SK-N-SH (cell line): ENCODE measurements at regions not wholly inside any gene's neighbourhood (a gene's known extent, or its start where the extent isn't known, plus 50 kb on each side); places are given as distances from the start of the nearest gene placed in this dataset.

ENCODE experiments used
- CTCF ChIA-PET: fragments of 300-600, 350-600 bp; formaldehyde crosslinking; extraction: SDS; loops from one replicate; lab custom pipeline; 2021; lab: Yijun Ruan, JAX
- POLR2A ChIA-PET: fragments of 350-600 bp; sonication (Branson Sonifier 250); formaldehyde crosslinking; extraction: SDS; loops from one replicate; lab custom pipeline; 2020; ENCODE audit warnings: antibody characterized with exemption, inconsistent platforms; lab: Yijun Ruan, JAX
- DNase-seq: peaks from one replicate; pipeline ENCODE4 v3.0.0; 2012
- H2AFZ ChIP-seq: fragments of 200-600 bp; sonication (generic); 2 replicates; pipeline ENCODE4 v1.8.1; 2016; ENCODE audit warnings: antibody characterized with exemption, mild to moderate bottlenecking, low read depth
- H3F3A ChIP-seq: fragments of 200-600 bp; sonication (generic); replicated peaks from 2 replicates; pipeline ENCODE3; 2016; ENCODE audit warnings: antibody characterized with exemption, mild to moderate bottlenecking; ENCODE audit not compliant: insufficient read depth
- H3K27ac ChIP-seq, 2 experiments: fragments of 200-500 bp in 1 of 2; fragments of 200-600 bp in 1 of 2; sonication (Bioruptor generic) in 1 of 2; sonication (generic), shearing (Covaris generic) in 1 of 2; 2 replicates each; pipeline versions ENCODE4 v1.5.1 to v1.6.1; 2014 to 2016; ENCODE audit warnings: low read depth in 2 of 2, inconsistent platforms in 1 of 2, low read length in 1 of 2, mild to moderate bottlenecking in 1 of 2, mixed read lengths in 1 of 2
- H3K27me3 ChIP-seq: fragments of 200-600 bp; sonication (generic), shearing (Covaris generic); 2 replicates; pipeline ENCODE4 v1.6.1; 2016; ENCODE audit warnings: mixed run types; ENCODE audit not compliant: insufficient read depth
- H3K36me3 ChIP-seq, 2 experiments: fragments of 200-500 bp in 1 of 2; fragments of 200-600 bp in 1 of 2; sonication (Bioruptor generic) in 1 of 2; sonication (generic) in 1 of 2; replicated peaks in 1 of 2; 2 replicates each; pipeline versions ENCODE3 to v1.5.1; 2014 to 2016; ENCODE audit warnings: low read length in 1 of 2, mild to moderate bottlenecking in 1 of 2; ENCODE audit not compliant: insufficient read depth in 2 of 2, control insufficient read depth in 1 of 2
- H3K4me1 ChIP-seq, 2 experiments: fragments of 200-500 bp in 1 of 2; fragments of 200-600 bp in 1 of 2; sonication (Bioruptor generic) in 1 of 2; sonication (generic), shearing (Covaris generic) in 1 of 2; 2 replicates each; pipeline versions ENCODE4 v1.5.1 to v1.6.1; 2014 to 2016; ENCODE audit warnings: low read depth in 1 of 2, low read length in 1 of 2, mixed run types in 1 of 2; ENCODE audit not compliant: insufficient read depth in 2 of 2, control insufficient read depth in 1 of 2
- H3K4me2 ChIP-seq: fragments of 200-600 bp; sonication (generic), shearing (Covaris generic); 2 replicates; pipeline ENCODE4 v1.6.1; 2017; ENCODE audit warnings: mixed run types
- H3K4me3 ChIP-seq, 2 experiments: fragments of 200-500 bp in 1 of 2; fragments of 200-600 bp in 1 of 2; sonication (Bioruptor generic) in 1 of 2; sonication (generic), shearing (Covaris generic) in 1 of 2; 2 replicates each; pipeline versions ENCODE4 v1.5.1 to v1.8.1; 2014 to 2016; ENCODE audit warnings: low read depth in 2 of 2, inconsistent platforms in 1 of 2, low read length in 1 of 2, mild to moderate bottlenecking in 1 of 2, mixed read lengths in 1 of 2, moderate library complexity in 1 of 2
- H3K79me2 ChIP-seq: fragments of 200-600 bp; sonication (generic); 2 replicates; pipeline ENCODE4 v1.8.1; 2017; ENCODE audit warnings: mild to moderate bottlenecking; ENCODE audit not compliant: insufficient read depth
- H3K9ac ChIP-seq: fragments of 200-600 bp; sonication (generic); 2 replicates; pipeline ENCODE4 v1.6.1; 2017; ENCODE audit warnings: mixed run types
- H3K9me2 ChIP-seq: fragments of 200-600 bp; sonication (generic); 2 replicates; pipeline ENCODE4 v1.6.1; 2017; ENCODE audit warnings: mixed run types
- H3K9me3 ChIP-seq: fragments of 200-600 bp; sonication (generic); 2 replicates; pipeline ENCODE4 v1.6.1; 2017; ENCODE audit warnings: mixed run types, mild to moderate bottlenecking, moderate library complexity
- H4K20me1 ChIP-seq: fragments of 200-600 bp; sonication (generic); 2 replicates; pipeline ENCODE4 v1.6.1; 2017; ENCODE audit warnings: mild to moderate bottlenecking, mixed run types; ENCODE audit not compliant: insufficient read depth
- CHD2 ChIP-seq: fragments of 150-350 bp; IDR thresholded peaks from 2 replicates; pipeline ENCODE4 v1.6.1; 2018; ENCODE audit warnings: low read length; ENCODE audit not compliant: partially characterized antibody
- EP300 ChIP-seq, 2 experiments: IDR thresholded peaks; 2 replicates each; pipeline versions ENCODE4 v1.4.0 to v1.6.1; 2012; ENCODE audit warnings: borderline replicate concordance in 1 of 2, low read depth in 1 of 2, low read length in 1 of 2
- FOSL2 ChIP-seq: IDR thresholded peaks from 2 replicates; pipeline ENCODE4 v1.4.0; 2012; ENCODE audit warnings: low read depth, mild to moderate bottlenecking, moderate library complexity, borderline replicate concordance
- FOXJ3 ChIP-seq: sonication (generic); formaldehyde crosslinking; IDR thresholded peaks from 2 replicates; pipeline ENCODE4 v1.5.1; 2020; ENCODE audit warnings: mild to moderate bottlenecking, missing genetic modification reagents
- GABPA ChIP-seq: IDR thresholded peaks from 2 replicates; pipeline ENCODE4 v1.4.0; 2012; ENCODE audit warnings: low read depth, mild to moderate bottlenecking
- MXI1 ChIP-seq: IDR thresholded peaks from 2 replicates; pipeline ENCODE4 v1.6.1; 2012; ENCODE audit warnings: mild to moderate bottlenecking, low read depth, low read length, improper control_type of control experiment
- NFIC ChIP-seq: IDR thresholded peaks from 2 replicates; pipeline ENCODE4 v1.4.0; 2012; ENCODE audit warnings: borderline replicate concordance
- POLR2AphosphoS5 ChIP-seq: IDR thresholded peaks from 2 replicates; pipeline ENCODE4 v1.6.1; 2012; ENCODE audit warnings: low read depth, low read length
- RAD21 ChIP-seq: IDR thresholded peaks from 2 replicates; pipeline ENCODE4 v1.6.1; 2012; ENCODE audit warnings: mild to moderate bottlenecking, low read length
- RCOR1 ChIP-seq: fragments of 150-350 bp; IDR thresholded peaks from 2 replicates; pipeline ENCODE4 v1.6.1; 2017; ENCODE audit warnings: antibody characterized with exemption, low read length
- RXRA ChIP-seq: IDR thresholded peaks from 2 replicates; pipeline ENCODE4 v1.4.0; 2012; ENCODE audit warnings: low read depth, mild to moderate bottlenecking, borderline replicate concordance
- TAF1 ChIP-seq: IDR thresholded peaks from 2 replicates; pipeline ENCODE4 v1.6.1; 2012; ENCODE audit warnings: low read depth, mild to moderate bottlenecking, low read length, moderate library complexity, borderline replicate concordance
- TCF12 ChIP-seq: IDR thresholded peaks from 2 replicates; pipeline ENCODE4 v1.4.0; 2012
- TEAD4 ChIP-seq: IDR thresholded peaks from 2 replicates; pipeline ENCODE4 v1.4.0; 2012; ENCODE audit warnings: mild to moderate bottlenecking, borderline replicate concordance; ENCODE audit not compliant: insufficient read depth
- WGBS: methylation state at CpG from one replicate; pipeline ENCODE4 v1.1.6; 2017; ENCODE audit warnings: low lambda C conversion rate; 5-methylcytosine and 5-hydroxymethylcytosine counted together
- TF ChIP-seq, protein P1 (sequence below): fragments of 150-350 bp; IDR thresholded peaks from 2 replicates; pipeline ENCODE4 v1.6.1; 2017; ENCODE audit warnings: antibody characterized with exemption, low read length, low read depth, borderline replicate concordance
- TF ChIP-seq, protein P2 (sequence below): IDR thresholded peaks from 2 replicates; pipeline ENCODE4 v1.4.0; 2012; ENCODE audit warnings: low read depth, borderline replicate concordance
- TF ChIP-seq, protein P3 (sequence below): IDR thresholded peaks from 2 replicates; pipeline ENCODE4 v1.4.0; 2012; ENCODE audit warnings: low read depth, borderline replicate concordance
- TF ChIP-seq, protein P4 (sequence below): fragments of 200-600 bp; sonication (generic); IDR thresholded peaks from 2 replicates; pipeline ENCODE4 v1.6.1; 2017; ENCODE audit warnings: antibody characterized with exemption, mild to moderate bottlenecking, moderate library complexity

DNA sequence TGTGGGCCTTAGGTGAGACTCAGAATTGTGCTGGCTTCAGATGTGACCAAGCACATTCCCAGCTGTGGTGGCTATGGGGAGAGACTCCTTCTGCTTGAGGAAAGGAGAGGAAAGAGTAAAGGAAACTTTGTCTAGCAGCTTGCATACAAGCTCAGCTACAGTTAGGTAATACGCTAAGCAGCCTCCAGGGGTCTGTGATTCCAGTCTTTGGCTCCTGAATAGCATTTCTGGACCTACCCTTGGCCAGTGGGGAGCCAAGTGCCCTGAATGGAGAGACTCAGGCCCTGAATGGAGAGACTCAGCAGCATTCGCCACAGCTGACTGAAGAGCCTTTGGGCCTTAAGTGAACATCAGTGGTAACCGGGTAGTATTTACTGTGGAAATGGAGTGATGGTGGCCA lies 227.4 kb upstream of the CDH7 start:
- Histone ChIP-seq H3K4me1 (no peaks in the 10 kb centered on the region), H3K27me3 (no peaks in the 10 kb centered on the region), H3K9ac (no peak overlapping the region)
- TF ChIP-seq RXRA (no peak), FOSL2 (no peak), CHD2 (no peak)
- TF ChIP-seq, all 33 proteins: peak for 0
- Histone ChIP-seq H3K36me3 (no peaks in the 10 kb centered on the region), H3K79me2 (no peaks in the 10 kb centered on the region), H3K27ac (no peak overlapping the region), H3K9me3 (no peaks in the 10 kb centered on the region), H3F3A (no peaks in the 10 kb centered on the region), H3K4me2 (no peak overlapping the region), H2AFZ (no peak overlapping the region), H3K4me3 (no peak overlapping the region), H4K20me1 (no peaks in the 10 kb centered on the region), H3K9me2 (no peaks in the 10 kb centered on the region)
- ChIA-PET POLR2A (no interaction called here), CTCF (no interaction called here)
- DNase-seq = no peak
- WGBS = 54% methylated on average over 3 of the region's 3 CpGs

DNA sequence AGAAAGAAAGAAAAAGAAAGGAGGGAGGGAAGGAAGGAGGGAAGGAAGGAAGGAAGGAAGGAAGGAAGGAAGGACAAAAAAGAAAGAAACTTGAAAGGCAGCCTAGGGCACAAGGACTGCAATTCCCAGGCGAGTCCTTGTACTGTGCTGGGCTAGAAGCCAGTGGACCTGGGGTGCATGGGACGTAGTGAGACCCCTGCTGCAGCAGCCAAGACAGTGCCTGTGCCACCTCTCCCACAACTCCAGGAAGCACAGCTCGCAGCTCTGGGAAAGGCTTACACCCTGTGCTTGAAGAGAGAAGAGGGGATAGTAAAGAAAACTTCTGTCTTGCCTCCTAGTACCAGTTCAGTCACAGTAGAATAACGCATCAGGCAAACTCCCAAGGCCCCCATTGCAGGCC lies 227.9 kb upstream of the CDH7 start:
- ChIA-PET POLR2A (no interaction called here), CTCF (no interaction called here)
- H3K4me3 ChIP-seq = no peak overlapping the region
- TF ChIP-seq, protein P1, sequence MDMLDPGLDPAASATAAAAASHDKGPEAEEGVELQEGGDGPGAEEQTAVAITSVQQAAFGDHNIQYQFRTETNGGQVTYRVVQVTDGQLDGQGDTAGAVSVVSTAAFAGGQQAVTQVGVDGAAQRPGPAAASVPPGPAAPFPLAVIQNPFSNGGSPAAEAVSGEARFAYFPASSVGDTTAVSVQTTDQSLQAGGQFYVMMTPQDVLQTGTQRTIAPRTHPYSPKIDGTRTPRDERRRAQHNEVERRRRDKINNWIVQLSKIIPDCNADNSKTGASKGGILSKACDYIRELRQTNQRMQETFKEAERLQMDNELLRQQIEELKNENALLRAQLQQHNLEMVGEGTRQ = no peak
- TF ChIP-seq RCOR1 = no peak
- no peak for TF ChIP-seq GABPA
- TF ChIP-seq, protein P2, sequence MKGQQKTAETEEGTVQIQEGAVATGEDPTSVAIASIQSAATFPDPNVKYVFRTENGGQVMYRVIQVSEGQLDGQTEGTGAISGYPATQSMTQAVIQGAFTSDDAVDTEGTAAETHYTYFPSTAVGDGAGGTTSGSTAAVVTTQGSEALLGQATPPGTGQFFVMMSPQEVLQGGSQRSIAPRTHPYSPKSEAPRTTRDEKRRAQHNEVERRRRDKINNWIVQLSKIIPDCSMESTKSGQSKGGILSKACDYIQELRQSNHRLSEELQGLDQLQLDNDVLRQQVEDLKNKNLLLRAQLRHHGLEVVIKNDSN = no peak
- no peak for TF ChIP-seq MXI1
- no peak for TF ChIP-seq CHD2
- no peak for TF ChIP-seq NFIC
- no peak for TF ChIP-seq TCF12
- no peak for TF ChIP-seq EP300 (IDR thresholded peaks at IDR 0.05; ENCODE audit: borderline replicate concordance in 1 of 2, low read depth in 1 of 2, low read length in 1 of 2)
- TF ChIP-seq, protein P3, sequence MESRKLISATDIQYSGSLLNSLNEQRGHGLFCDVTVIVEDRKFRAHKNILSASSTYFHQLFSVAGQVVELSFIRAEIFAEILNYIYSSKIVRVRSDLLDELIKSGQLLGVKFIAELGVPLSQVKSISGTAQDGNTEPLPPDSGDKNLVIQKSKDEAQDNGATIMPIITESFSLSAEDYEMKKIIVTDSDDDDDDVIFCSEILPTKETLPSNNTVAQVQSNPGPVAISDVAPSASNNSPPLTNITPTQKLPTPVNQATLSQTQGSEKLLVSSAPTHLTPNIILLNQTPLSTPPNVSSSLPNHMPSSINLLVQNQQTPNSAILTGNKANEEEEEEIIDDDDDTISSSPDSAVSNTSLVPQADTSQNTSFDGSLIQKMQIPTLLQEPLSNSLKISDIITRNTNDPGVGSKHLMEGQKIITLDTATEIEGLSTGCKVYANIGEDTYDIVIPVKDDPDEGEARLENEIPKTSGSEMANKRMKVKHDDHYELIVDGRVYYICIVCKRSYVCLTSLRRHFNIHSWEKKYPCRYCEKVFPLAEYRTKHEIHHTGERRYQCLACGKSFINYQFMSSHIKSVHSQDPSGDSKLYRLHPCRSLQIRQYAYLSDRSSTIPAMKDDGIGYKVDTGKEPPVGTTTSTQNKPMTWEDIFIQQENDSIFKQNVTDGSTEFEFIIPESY = no peak
- no peak for TF ChIP-seq POLR2AphosphoS5
- TF ChIP-seq, protein P4, sequence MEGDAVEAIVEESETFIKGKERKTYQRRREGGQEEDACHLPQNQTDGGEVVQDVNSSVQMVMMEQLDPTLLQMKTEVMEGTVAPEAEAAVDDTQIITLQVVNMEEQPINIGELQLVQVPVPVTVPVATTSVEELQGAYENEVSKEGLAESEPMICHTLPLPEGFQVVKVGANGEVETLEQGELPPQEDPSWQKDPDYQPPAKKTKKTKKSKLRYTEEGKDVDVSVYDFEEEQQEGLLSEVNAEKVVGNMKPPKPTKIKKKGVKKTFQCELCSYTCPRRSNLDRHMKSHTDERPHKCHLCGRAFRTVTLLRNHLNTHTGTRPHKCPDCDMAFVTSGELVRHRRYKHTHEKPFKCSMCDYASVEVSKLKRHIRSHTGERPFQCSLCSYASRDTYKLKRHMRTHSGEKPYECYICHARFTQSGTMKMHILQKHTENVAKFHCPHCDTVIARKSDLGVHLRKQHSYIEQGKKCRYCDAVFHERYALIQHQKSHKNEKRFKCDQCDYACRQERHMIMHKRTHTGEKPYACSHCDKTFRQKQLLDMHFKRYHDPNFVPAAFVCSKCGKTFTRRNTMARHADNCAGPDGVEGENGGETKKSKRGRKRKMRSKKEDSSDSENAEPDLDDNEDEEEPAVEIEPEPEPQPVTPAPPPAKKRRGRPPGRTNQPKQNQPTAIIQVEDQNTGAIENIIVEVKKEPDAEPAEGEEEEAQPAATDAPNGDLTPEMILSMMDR = no peak
- TF ChIP-seq TEAD4 = no peak
- no peak for TF ChIP-seq TAF1
- no peak for TF ChIP-seq FOXJ3 (CRISPR knock-in tag)
- no peak for TF ChIP-seq RAD21
- no peak for DNase-seq
- H2AFZ ChIP-seq = no peak overlapping the region
- H3K27ac ChIP-seq = no peak overlapping the region
- H3K4me1 ChIP-seq = no peaks in the 10 kb centered on the region
- no peaks in the 10 kb centered on the region for H3K27me3 ChIP-seq
- WGBS = 25% methylated on average over 4 of the region's 4 CpGs
- H3K9me2 ChIP-seq = no peaks in the 10 kb centered on the region
- no peak overlapping the region for H3K4me2 ChIP-seq
- H3K9ac ChIP-seq = no peak overlapping the region
- no peaks in the 10 kb centered on the region for H3K79me2 ChIP-seq
- no peaks in the 10 kb centered on the region for H3K36me3 ChIP-seq
- H4K20me1 ChIP-seq = no peaks in the 10 kb centered on the region
- no peaks in the 10 kb centered on the region for H3F3A ChIP-seq
- no peaks in the 10 kb centered on the region for H3K9me3 ChIP-seq
